LNCaP clone FGC (cell line): ENCODE measurements at regions not wholly inside any gene's neighbourhood (a gene's known extent, or its start where the extent isn't known, plus 50 kb on each side); places are given as distances from the start of the nearest gene placed in this dataset.
"Not testable (repeated sequence)": the region's sequence is repeated elsewhere in the genome, so short reads cannot be mapped to it uniquely, and the experiment has no call there.

Experiments used
- DNase-seq: peaks from one replicate; pipeline ENCODE4 v3.0.0-alpha.2; 2011; ENCODE audit warnings: low read depth
- H3K4me3 ChIP-seq: 2 replicates; pipeline ENCODE4 v1.5.1; 2011; ENCODE audit warnings: mild to moderate bottlenecking, low read depth, low read length, control low read depth
- TF ChIP-seq, protein P1 (sequence below): IDR thresholded peaks from 2 replicates; pipeline ENCODE4 v1.5.1; 2012; ENCODE audit warnings: mild to moderate bottlenecking; ENCODE audit not compliant: control insufficient read depth, insufficient read depth; ENCODE audit errors: extremely low read depth

DNA sequence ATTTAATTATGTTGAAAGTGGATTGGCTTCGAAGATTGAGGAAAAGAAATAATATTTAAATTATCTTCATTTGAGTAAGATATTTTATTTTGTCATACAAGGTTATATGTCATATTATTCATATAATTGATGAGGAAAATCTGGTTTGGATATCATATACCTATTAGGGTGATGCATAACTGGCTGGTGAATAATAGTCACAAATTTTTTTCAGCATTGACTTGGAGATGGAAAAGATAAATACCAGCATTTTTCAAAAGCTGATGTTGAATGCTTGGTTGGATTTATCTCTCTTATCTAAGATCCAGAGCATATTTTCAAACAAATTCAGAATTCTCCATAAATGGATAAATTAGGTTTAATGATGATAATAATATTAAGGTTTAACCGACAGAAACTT lies 93.5 kb upstream of the SLIT2 start:
- TF ChIP-seq, protein P1, sequence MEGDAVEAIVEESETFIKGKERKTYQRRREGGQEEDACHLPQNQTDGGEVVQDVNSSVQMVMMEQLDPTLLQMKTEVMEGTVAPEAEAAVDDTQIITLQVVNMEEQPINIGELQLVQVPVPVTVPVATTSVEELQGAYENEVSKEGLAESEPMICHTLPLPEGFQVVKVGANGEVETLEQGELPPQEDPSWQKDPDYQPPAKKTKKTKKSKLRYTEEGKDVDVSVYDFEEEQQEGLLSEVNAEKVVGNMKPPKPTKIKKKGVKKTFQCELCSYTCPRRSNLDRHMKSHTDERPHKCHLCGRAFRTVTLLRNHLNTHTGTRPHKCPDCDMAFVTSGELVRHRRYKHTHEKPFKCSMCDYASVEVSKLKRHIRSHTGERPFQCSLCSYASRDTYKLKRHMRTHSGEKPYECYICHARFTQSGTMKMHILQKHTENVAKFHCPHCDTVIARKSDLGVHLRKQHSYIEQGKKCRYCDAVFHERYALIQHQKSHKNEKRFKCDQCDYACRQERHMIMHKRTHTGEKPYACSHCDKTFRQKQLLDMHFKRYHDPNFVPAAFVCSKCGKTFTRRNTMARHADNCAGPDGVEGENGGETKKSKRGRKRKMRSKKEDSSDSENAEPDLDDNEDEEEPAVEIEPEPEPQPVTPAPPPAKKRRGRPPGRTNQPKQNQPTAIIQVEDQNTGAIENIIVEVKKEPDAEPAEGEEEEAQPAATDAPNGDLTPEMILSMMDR: no peak
- no peak for DNase-seq
- H3K4me3 ChIP-seq: no peak overlapping the region

DNA sequence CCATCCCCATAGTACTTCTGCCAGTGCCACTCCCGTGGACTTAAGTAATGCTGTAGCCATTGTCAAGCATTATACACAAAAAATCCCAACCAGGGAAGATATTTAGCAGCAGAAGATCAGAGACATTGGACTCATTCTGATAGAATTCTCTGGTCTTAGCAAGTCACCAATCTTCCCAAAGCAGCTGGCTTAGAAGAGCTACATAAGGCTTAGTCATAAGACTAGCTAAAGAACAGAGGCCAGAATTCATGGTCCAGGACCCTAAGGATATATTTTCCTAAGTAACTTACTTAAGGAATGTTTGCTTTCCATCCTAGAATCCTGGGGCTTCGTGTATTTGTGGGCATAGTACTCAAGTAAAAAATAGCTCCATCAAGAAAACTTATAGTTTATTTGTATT lies 100.3 kb upstream of the SLIT2 start:
- DNase-seq: no peak
- H3K4me3 ChIP-seq: no peak overlapping the region
- TF ChIP-seq, protein P1: no peak

DNA sequence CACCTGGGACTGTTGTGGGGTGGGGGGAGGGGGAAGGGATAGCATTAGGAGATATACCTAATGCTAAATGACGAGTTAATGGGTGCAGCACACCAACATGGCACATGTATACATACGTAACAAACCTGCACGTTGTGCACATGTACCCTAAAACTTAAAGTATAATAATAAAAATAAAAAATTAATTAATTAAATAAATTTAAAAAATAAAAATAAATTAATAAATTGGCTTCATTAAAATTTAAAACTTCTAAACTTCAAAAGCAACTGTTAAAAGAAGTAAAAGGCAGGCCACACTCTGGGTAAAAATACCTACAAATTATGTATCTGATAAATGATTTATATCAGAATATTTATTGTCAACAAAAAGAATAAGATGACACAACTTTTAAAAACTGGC lies 102.6 kb upstream of the SLIT2 start:
- not testable (repeated sequence) for DNase-seq, H3K4me3 ChIP-seq

DNA sequence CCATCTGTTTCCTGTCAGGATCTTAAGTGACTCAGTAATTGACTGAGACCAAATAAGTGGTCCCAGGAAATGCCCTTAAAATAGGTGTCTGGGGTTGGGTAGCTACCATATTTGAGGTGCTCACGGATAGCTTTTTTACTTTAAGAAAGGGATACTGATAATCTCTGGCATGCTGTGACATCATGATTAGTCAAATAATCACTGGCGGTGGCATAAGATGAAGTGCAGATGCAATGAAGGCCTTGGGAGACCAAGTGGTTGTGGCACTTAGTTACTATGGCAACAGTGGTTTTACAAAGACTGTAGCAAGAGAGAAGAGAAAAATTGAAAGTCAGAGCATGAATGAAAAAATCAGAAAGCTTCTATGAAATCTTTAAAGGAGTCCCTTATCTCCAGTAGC lies 114.5 kb upstream of the SLIT2 start:
- DNase-seq: no peak
- H3K4me3 ChIP-seq: no peak overlapping the region
- TF ChIP-seq, protein P1: no peak

DNA sequence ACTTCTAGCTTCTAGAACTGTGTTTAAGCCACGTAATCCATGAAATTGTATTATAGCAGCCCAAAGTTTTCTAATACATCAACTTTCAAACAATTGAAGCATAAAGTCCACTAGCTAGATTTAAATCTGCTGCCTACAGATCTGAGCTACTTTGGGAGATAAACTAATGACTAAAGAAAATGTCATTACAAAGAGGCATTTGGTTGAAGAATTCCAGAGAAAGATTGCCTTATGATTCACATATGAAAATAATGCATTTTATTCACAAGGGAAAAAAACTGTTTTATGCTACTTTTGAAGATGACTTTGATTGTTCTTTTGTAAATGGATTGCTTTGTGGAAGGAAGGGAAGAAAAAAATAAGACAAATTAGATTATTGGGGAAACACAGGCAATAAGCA lies 124.1 kb upstream of the SLIT2 start:
- no peak overlapping the region for H3K4me3 ChIP-seq
- TF ChIP-seq, protein P1: no peak
- no peak for DNase-seq

DNA sequence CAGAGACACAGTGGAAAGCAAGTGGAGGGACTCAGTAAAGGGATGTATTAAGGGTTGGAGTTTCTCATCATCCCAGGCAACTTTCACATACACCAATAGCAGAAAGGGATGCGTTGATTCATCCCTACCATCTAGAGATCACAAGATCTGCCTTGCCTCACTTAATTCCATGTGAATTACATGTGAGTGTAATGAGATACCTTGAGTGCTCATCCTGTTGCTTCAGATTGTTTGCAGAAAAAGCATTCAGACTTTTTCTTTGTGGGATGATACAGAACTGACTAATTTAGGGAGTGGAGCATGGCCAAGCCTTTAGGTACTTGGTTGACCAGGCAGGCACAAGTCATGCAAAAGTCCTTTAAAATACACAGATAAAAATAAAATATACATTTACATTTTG lies 124.8 kb upstream of the SLIT2 start:
- no peak for DNase-seq
- H3K4me3 ChIP-seq: no peak overlapping the region
- TF ChIP-seq, protein P1: no peak

DNA sequence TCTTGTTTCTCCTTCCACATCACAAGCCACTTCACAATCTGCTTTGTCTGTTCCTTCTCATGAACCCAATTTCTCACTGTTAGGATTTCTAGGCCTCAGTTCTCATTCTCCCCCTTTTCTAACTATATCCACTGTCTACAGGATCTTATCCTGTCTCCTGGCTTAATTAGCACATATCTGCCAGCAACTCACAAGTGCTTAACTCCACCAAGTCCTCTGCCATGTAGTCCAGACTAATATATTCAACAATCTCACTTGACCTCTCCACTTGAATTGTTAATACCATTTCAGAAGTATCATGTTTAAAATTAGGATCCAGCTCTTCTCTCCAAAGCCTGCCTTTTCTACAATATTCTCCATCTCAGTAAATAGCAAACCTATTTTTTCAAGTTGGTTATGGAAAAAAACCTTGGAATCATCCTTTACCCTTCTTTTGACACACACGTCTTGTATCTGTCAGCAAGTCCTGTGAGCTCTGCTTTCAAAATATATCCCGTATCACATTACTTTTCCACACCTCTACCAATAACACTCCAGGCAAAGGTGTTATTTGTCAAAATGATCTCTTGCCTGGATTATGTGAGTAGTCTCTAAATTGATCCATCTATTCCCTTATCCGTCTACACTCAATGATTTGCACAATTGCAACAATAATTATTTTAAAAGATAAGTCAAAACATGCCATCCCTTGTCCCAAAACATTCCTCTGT lies 127.2 kb upstream of the SLIT2 start:
- no peak overlapping the region for H3K4me3 ChIP-seq
- no peak for DNase-seq
- TF ChIP-seq, protein P1: no peak
